Activated naive CD4-positive, alpha-beta T cell treated with Interleukin-2 at 50 U/mL for 16 hours (primary cell): ENCODE measurements at regions not wholly inside any gene's neighbourhood (a gene's known extent, or its start where the extent isn't known, plus 50 kb on each side); places are given as distances from the start of the nearest gene placed in this dataset.

Experiments used
- DNase-seq: peaks from one replicate; pipeline ENCODE4 v3.0.0-alpha.2; 2020

DNA sequence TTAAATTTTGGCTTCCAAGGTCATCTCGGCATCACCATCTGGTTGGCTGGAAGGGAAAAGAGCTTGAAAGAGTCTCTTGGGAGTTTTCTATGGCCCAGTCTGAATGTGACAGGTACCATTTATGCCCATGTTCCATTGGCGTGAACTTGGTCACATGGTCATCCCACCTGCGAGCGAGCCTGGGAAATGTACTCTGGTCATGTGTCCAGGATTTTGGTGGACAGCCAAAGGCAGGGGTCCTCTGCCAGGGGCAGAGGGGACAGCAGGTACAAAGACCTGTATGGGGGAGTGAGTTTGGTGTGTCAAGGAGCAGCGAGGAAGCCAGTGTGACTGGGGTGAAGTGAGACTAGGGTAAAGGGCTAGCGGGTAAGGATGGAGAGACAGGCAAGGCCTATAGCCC, 112.6 kb downstream of the CDC5L start:
- DNase-seq, result no peak

DNA sequence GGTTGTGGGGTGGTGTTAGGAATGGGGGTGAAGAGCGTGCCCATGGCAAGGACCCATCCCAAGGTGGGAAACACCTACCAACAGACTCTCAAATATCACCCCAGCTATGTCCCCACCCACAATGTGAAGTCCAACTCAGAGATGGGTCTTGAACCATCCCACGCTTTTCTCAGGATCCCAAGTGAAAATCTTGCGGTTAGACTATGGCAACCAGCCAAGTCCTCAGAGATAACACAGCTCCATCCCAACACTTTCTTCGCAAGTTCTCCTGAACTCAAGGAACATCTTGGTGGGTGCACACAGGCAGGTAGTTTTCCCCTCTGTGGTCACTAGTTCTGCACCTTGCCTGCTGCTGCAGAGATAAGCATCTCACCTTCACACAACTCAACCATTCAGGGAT, 116.0 kb downstream of the CDC5L start:
- DNase-seq, result no peak

DNA sequence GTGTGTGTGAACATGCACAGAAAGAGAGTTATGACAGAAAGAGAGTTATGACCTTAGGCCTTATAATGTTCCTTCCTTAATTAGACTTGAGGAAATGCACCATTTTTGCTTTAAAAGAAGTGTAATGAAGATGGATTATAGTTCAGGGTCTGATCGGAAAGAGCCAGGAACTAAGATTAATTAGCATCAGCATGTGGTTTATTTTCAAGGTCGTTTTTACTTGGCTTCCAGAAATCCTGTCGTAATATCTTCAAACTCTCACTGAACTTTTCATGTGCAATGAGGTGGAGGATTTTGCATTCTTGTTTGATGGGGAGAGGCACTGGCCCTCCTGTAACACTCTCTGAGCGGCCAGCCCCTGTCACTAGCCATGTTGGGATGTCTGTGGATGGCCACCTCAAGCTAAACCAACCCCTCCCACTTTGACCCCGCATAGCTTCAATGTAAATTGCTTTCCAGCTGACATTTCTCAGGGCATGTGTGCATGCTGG, 116.8 kb downstream of the CDC5L start:
- DNase-seq, result no peak

DNA sequence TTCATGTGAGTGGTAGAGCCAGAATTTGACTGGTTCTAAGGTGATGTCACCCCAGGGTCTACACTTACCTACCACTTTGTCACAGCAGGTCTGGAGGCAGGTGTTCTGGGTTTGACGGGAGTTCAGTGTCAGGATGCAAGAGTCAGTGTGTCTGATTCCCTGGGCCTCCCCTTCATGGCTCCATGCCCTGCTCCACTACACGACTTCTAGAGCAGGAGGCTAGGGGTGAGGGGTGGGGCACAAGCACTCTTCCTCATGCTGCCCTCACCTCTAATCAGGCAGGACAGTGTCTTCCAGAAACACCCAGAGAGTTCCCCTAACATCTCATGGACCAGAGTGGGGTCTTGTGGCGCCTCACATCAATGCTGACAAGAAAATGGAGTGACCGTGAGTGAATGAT, 118.2 kb downstream of the CDC5L start:
- DNase-seq, result no peak

DNA sequence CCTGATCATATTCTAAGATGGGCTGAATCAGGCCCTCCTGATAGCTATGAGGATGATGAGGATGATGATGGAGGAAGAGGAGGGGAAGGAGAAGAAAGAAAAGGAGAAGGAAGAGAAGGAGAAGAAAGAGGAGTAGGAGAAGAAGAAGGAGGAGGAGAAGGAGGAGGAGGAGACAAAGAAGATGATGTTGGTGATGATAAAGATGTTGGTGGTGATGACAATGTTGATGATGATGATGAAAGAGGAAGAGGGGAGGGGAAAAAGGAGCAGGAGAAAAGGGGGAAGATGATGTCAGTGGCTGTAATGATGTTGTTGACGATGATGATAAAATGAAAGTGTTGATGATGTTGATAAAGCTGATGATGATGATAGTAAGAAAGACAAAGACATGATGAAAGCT, 119.5 kb downstream of the CDC5L start:
- DNase-seq, result no peak

DNA sequence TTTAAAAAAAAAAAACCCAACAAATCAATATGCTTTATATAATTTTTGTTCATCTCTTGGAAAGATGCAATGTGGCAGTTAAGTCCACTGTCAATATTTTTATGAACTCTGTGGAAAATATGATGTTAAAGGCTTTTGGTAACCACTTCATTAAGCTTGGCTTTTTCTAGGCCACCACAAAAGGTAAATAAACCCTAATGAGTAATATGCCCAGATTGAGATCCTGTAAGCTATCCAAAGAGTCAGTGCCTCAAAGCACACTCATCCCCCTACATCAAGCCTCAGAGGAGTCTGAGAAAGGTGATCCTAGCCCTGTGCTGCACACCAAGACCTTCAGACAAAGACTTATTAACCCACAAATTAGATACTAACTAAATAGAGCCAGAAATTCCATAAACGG, 121.1 kb downstream of the CDC5L start:
- no peak for DNase-seq

DNA sequence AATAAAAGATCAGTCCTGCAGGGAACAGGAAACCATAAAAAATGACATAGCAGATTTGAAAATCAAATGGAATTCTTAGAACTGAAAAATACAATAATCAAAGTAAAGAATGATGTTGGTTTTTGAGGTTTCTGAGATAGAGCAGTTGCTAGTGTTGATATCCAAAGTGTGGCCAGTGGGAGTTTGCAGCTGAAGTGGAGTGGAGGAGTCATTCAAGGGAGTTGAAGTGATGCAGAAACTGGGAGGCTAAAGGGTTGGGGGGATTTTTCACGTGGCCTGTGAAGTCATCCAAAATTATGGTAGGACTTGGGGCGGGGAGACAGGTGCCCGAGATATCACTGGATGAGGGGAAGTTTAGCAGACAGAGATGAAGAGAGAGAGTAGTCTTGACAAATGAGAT, 123.6 kb downstream of the CDC5L start:
- DNase-seq, result no peak

DNA sequence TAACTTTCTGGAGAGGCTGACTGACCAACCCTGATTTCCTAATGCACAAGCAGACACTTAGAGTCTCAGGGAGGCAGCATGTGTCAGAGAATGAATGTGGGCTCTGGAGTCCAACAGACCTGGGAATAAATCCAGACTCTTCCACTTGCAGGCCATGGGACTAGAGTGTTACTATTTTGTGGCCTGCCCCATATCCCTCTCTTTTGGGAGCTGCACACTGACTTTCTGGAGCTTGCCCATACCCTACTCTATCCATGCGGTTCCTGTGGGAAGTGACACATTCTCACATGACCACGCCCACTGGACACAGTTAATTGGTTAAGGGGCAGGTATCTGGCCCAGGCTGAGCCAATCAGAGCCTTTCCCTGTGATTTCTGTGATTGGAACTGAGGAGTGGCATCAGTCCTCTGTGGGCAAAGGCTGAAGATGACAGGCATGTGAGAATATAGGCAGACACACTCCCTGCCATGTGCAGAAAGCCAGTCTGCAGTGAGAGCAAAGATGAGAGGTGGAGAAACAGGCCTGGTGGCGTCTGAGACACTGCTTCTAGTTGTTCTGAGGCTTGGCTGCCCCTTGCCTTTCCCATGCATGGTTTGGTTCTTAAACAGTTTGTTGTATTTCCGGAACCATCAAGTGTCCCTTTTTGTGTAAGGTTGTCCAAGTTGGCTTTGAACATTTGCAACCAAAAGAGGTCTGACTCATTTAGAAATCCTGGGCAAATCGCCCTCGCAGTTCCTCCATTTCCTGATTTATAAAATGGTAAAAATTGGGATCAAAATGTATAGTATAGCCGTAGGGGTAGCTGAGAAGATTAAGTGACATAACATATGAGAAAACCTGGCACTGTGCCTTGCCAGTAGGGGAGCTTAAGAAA, 125.6 kb downstream of the CDC5L start:
- DNase-seq, result no peak

DNA sequence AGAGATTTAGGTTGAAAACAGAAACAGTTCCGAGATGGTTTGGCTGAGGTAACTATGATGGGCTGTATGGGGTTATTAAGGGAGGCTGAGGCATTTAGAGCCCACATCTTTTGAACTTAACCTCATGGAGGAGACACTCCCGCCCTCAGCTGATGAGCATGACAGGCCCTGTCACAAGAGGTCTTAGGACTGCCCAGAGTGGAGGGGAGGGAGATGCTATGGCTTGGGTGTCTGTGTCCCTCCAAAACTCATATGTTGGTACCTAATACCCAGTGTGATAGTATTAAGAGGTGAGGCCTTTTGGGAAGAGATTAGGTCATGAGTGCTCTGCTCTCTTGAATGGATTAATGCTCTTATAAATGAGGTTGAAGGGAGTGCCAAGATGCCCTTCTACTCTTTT, 126.6 kb downstream of the CDC5L start:
- no peak for DNase-seq

DNA sequence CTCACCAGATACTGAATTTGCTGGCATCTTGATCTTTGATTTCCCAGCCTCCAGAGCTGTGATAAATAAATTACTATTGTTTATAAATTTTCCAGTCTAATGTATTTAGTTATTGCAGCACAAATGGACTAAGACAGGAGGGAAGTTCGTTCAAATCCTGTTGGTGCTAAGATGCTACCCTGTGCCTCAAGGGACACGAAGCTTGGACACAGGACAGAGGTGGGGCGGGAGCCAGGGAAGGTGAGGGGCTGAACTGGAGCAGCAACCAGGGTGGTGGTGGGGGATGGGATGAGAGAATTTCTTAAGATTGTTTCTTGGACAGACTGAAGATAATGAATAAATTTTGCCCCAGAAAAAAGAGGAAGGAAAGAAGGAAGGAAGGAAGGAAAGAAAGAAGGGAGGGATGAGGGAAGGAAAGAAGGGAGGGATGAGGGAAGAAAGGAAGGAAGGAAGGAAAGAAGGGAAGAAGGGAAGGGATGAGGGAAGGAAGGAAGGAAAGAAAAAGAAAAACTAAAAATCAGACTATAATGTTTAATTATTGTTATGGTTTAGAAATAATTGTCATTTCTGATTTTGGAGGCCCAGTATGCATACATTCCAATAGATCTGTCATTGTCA, 127.2 kb downstream of the CDC5L start:
- no peak for DNase-seq

DNA sequence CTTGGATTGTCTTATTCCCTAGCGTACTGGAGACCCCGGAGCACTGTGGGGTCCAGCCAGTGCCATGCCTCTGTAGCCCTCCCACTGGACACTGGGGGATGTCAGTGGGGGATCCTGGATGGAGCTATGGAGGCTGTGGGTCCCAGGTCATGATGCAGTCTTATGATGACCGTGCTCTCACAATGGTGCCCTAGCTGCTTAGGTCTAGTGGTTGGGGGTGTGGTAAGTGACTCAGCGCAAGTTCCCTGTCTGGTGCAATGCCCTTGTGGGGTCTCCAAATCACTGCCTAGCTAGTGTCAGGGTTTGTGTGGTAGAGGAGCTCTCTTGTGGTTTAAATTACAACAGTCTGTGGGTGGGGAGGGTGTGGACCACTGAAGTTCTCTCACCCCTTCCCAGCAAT, 135.4 kb downstream of the CDC5L start:
- no peak for DNase-seq

DNA sequence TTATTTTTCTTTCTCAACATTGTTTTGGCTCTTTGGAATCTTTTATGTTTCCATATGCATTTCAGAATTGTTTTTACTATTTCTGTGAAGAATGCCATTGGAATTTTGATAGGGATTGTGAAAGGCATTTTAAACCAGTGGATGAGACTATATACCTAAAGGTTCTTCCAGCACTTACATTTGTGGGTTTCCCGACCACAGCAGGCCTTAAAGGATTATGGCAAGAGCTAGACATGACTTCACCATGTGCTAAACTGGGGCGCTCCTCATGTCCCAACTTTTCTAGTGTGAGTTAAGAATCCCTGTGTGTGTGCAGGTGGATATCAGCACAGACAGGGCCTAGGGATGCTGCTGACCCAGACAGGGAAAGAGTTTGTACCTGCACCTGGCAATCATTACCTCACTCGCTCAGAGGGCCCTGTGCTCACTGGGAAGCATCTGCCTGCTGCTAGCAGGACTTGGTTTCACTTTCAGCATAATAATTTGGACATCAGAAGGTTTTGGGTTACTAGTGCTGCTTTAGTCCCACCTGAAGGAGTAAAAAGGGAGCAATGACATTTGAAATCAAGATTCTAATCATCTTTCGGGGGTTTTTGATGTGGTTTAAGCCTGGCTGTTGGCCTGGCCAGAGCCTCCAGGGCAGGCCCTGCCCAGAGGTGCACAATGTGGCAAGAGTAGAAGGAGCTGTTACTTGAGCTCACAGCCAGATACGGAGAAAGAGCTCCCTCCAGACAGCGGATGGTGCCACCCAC, 137.1 kb downstream of the CDC5L start:
- DNase-seq, result no peak

DNA sequence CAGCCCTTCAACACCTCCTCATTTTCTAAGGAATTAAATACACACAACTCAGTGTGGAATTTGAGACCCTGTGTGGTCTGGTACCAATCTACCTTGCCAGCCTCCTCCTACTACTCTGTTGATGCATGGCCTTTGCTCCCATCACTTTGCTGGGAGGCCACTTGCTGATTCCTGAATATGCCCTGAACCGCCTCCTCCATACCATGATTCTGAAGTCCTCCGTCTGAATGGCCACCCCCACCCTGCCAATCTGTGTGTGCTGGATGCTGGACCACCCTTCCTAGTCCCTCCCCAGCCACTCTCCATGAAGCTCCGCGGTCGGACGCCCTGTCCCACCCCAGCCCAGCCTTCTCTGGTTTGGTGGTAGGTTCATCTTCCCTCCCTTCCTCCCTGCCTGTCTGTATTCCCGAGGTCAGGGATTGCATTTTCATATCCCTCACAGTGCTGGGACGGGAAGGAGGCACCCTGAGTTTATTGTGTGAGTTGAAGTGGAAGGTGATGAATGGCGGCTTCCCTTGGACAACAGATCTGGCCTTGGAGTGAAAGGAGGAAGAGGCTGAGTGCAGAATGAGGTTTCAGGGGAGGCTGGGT, 138.3 kb downstream of the CDC5L start:
- no peak for DNase-seq

DNA sequence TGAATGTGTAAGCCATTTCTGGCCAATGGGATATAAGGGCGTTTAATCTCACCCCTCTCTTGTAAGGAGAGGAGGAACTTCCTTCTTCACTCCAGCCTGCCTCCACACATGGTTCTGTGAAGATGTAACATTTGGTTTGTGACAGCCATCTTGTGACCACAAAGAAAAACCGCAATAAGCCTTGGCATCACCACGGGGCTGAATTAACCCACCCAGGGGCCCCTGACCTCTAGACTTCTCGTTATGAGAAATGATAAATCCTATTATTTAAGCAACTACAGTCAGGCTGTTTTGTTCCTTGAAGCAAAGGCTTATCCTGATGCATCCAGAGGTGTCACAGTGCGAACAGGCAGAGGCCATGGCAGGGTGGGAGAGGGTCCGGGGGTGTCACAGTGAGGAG, 139.7 kb downstream of the CDC5L start:
- no peak for DNase-seq

DNA sequence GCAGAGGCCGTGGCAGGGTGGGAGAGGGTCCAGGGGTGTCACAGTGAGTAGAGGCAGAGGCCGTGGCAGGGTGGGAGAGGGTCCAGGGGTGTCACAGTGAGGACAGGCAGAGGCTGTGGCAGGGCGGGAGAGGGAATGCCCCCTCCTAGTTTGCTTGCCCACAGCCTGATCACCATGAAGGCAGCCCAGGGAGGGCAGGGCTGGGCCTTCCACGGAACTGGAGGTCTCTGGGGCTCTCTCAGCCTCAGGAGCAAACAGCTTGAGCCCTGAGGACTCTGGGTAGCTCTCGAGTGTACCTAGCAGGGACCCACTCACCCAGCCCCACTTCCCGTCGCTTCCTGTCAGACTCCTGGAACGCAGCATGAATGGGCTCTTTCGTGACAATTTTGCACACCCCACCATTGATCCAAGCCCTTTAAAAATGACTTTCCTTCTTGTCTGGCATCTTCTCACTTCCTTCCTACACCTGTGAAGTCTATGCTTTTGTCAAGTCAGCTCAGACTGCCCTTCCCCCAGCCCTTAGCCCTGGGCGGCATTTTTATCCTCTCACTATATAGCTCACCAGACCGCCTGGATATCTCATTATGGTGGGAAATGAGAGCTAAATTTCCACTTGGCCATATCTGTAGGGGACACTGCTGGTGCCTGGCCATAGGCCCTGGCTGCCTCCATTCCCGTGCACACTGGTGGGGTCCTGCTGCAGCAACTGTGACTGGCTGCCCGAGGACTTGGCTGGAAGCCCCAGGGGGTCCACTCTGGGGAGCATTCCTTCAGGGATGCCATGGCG, 140.3 kb downstream of the CDC5L start:
- no peak for DNase-seq

DNA sequence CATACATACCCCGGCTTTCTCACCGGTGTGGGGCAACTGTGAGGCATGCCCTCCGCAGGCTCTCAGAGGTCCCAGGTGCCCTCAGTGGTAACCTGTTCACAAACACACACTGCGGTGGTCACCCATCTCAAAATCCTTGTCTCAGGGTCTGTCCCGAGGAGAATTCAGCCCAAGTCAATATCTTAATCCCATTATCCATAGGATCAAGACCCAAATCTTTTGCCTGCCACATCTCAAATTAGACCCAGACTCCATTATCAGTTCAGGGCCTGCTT, 140.8 kb downstream of the CDC5L start:
- no peak for DNase-seq

DNA sequence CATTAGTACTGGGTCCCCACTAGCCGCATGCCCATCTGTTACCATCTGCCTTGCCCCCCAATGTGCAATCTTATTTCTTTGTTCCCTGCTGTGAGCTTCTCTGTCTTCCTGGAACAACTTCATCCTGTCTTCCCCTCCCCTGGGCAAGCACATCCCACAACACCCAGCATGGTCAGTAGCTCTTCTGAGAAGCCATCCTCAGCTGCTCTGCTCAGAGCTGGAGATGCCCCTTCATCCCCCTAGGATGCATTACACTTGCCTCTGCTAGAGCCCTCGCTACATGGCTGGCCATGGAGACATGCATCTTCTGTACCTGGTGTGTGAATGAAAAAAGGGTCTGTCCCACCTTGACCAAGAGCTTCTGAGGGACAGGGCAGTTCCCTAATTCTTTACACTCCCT, 141.2 kb downstream of the CDC5L start:
- no peak for DNase-seq

DNA sequence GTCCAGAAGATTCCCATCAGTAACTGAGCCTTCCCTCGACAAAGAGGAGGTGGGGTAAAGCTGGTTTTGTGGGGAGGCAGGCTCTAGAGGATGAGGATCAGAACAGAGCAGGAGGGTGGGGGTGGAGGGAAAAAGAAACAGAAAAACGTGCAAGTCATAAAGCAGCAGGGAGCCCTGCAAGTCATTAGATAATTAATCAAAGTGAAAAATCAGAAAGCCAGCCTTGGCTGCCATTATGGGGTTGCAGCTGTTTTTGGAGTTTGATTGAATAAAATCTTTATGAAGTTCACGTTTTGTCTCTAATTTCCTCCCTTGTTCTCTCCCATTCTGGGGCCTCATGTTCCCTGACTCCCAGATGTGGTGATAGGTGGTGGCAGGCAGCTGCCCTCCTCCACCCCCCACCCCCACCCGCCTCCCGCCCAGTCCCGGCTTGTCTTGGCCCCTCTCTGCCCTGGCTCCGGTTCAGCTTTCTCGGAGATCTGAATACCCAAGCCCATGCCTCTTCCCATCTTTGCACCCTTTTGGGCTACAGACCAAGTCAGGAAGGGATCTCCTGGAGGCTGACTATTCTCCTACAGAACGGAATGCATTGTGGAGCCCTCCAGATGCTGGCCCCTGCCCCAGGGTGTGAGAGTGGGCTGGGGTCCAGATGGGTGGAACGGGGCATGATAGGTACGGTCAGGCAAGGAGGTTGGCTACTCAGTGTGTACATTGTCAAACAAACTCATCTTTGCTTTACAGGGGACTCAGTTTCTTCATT, 141.8 kb downstream of the CDC5L start:
- no peak for DNase-seq

DNA sequence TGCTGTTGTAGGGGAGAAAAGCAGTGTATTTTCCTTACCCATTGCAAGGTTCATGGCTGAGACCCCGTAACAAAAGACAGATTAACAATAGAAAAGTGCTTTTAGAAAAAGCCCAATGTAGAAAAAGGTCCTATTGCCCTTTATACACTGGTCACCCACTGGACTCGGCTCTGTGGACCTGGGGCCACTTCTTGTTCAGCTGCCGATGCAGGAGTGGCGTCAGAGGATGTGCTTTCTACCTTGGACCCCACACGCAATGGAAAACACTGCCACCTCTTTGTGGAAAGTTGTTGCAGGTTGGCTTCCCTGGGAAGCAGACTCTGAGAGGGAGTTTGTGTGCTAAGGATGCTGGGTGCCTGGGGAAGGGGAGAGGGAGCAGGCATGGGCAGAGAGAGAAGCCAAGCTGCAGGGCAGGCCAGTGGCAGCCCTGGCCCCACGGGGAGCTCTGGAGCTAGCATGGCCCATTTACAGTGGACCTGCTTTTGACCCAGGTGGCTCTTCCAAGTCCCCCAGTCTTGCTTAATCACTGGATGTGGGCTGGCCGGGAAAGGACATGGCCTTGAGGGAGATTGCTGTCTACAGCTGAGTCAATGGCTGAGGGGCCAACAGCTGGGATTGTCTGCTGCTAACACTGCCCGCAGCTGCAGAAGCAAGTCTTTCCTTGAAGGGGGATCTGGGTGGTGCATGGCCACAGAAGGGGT, 142.9 kb downstream of the CDC5L start:
- DNase-seq, result no peak

DNA sequence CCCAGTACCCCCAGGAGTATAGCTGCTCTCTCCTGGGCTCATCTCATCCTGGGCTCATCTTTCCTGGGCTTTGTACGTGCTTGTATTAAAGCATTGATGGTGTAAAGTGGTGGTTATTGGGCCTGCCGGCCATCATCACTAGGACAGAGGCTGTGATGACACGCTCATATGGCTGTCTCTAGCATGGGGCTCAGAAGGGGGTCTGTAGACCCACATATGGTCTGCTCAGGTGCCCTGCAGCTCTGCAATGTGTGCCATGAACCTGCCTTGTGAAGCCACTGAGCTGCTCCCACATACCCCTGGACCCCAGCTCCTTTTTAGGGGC, 143.4 kb downstream of the CDC5L start:
- no peak for DNase-seq

DNA sequence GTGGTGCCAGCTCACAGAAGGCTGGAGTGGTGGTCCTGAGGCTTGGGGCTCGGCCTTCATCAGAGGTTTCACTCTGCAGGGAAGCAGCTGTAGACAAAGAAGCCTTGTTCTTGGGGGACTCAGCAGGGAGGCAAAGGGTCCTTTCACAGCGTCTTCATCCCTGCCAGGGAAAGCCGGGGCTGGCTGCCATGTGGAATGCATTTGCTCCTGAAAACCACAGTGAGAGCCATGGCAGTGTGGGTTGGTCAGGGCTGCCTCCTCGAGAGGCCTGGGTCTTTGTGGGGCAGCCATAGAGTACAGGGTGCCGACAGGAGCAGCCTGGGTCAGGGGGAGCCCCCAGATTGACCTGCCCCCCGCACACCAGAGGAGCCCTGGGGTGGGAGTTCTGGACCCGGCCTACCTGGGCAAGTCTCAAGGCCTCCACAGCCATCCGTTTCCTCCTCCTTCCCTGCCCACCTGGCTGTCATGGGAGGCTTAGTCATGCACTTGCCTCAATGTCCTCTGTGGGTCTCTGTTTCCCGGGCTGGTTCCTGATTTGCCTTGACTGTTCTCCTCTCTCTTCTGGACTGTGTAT, 144.0 kb downstream of the CDC5L start:
- DNase-seq, result no peak
